GM18870 (cell line): ENCODE measurements at regions not wholly inside any gene's neighbourhood (a gene's known extent, or its start where the extent isn't known, plus 50 kb on each side); places are given as distances from the start of the nearest gene placed in this dataset.
"Not testable (repeated sequence)": the region's sequence is repeated elsewhere in the genome, so short reads cannot be mapped to it uniquely, and the experiment has no call there.

Experiments
- ATAC-seq: cut with Tn5 transposase; IDR thresholded peaks from one replicate; pipeline ENCODE4 v1.9.1; 2021; ENCODE audit warnings: moderate library complexity; ENCODE audit not compliant: unreplicated experiment

- ATAC-seq: no peak
Measured at GRCh38 chr3:24545887-24546286, 51.2 kb upstream of the THRB start.

GRCh38 chr3:24548278-24548677 lies 53.6 kb upstream of the THRB start:
- no peak for ATAC-seq

GRCh38 chr3:24550588-24550987 lies 55.9 kb upstream of the THRB start:
- ATAC-seq: no peak

GRCh38 chr3:24551626-24552025 lies 57.0 kb upstream of the THRB start:
- ATAC-seq: peak; percentile 58

- peak; percentile 89 for ATAC-seq
Measured at GRCh38 chr3:24562895-24563294, 68.2 kb upstream of the THRB start.

- no peak for ATAC-seq
Measured at GRCh38 chr3:24565053-24565452, 70.4 kb upstream of the THRB start.

GRCh38 chr3:24565656-24566055 lies 71.0 kb upstream of the THRB start:
- no peak for ATAC-seq

- ATAC-seq: no peak
Measured at GRCh38 chr3:24566927-24567326, 72.3 kb upstream of the THRB start.

GRCh38 chr3:24572409-24572808 lies 77.8 kb upstream of the THRB start:
- ATAC-seq: not testable (repeated sequence)

- ATAC-seq: no peak
Measured at GRCh38 chr3:24573576-24573975, 78.9 kb upstream of the THRB start.

- ATAC-seq: no peak
Measured at GRCh38 chr3:24578324-24578723, 83.7 kb upstream of the THRB start.

GRCh38 chr3:24578951-24579421 lies 84.3 kb upstream of the THRB start:
- ATAC-seq: no peak

GRCh38 chr3:24582431-24583403 lies 88.1 kb upstream of the THRB start:
- ATAC-seq: no peak

GRCh38 chr3:24586920-24587319 lies 92.3 kb upstream of the THRB start:
- ATAC-seq: no peak

- ATAC-seq: no peak
Measured at GRCh38 chr3:24588629-24589512, 94.2 kb upstream of the THRB start.

- no peak for ATAC-seq
Measured at GRCh38 chr3:24589513-24589851, 94.8 kb upstream of the THRB start.

- ATAC-seq: no peak
Measured at GRCh38 chr3:24589931-24590880, 95.6 kb upstream of the THRB start.

GRCh38 chr3:24591191-24591590 lies 96.5 kb upstream of the THRB start:
- no peak for ATAC-seq

- no peak for ATAC-seq
Measured at GRCh38 chr3:24591661-24592555, 97.3 kb upstream of the THRB start.

GRCh38 chr3:24594161-24594560 lies 99.5 kb upstream of the THRB start:
- no peak for ATAC-seq
